ENCODE measurements at regions not wholly inside any gene's neighbourhood (a gene's known extent, or its start where the extent isn't known, plus 50 kb on each side); places are given as distances from the start of the nearest gene placed in this dataset.

DNA sequence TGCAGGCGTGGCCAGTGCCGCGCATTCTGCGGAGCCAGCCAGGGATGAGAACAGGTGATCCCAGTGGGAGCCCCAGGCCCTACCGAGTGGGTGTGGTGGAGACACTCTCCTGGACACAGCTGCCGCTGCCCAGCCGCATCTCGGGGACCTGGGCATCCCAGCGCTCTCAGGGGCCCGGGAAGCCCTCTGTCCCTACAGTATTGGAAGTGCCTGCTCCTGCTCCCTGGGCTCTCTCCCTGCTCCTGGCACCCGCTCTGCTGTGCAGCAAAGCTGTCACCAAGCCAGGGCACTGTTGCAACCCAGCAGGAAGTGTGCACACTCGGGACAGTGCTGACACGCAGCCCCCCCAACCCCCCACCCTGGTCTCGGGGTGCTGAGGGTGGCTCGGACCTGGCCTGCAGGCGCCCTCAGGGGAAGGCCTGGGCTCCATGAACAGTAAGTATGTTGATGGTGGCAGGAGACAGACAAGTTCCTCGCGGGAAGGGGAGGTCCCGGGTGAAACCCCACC is 1177.4 kb upstream of the GBE1 start:
- no peak for DNase-seq

DNA sequence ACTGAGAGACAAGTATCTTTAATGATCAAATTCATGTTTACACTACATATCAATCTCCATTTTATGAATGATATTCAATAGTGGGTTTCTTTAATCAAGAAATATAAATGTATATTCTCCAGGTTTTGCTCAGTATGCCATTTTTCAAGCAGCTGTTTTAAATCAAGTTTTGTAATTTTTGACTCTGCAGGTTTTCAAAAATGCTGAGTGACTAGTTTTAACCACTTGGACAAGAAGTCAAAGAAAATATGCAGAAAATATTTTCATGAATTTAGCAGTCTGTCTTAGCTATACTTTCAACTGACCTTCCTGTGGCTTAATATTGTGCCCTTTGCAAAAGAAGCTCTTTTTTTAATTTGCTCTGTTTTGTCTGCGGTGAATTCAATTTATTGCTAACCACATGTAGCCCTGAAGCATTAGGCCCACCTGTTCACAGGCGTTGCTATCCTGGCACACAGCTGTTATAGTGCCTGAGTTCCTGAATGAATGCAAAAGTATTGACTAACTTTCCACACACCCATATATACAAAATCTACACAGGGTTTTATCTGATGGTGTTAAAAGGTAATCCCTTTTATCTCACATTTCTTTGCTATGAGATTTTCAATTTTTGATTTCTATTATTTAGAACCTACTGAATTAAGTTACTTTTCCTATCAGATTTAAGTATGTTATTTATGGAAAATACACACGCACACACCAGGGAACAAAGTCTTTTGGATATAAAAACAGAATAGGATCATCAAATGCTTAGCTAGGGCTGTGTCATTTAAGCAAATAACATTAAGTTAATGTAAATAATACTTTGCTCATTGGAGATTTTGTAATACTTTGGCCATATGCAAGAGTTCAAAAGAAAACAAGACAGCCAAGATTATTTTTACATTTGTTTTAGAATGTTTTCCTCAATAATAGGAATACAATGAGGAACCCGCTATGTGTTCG is 1166.1 kb upstream of the GBE1 start:
- DNase-seq = no peak

DNA sequence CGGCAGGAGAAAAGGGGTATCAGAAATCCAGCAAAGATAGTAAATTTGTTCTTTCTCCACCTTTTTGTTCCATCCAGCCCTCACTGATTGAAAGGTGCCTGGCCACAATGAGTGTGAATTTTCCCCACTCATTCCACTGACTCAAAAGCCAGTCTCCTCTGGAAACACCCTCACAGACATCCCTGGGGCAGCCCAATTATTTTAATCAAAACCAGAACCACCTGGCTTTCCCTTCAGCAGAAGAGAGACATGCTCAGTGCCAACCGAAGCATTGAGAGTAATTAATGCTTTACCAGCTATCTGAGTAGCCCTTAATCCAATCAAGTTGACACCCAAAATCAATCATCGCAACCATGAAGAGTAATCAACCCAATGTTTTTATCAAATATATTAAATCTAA is 1129.6 kb upstream of the GBE1 start:
- DNase-seq = no peak

DNA sequence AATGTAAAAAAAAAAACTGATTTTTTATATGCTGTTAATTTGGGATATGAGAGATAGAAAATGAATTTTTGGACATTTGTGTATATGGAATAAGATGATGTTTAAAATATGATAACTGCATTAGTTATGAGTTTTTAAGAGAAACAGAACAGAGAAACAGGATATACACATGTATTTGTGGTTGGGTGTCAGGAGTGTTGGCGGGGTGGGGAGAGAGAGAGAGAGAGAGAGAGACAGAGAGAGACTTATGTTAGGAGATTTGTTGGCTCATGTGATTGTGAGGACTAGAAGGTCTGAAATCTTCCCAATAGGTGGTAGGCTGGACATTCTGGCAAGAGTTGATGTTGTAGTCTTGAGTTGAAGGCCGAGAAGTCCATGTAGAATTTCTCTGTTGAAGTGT is 1121.6 kb upstream of the GBE1 start:
- no peak for DNase-seq

DNA sequence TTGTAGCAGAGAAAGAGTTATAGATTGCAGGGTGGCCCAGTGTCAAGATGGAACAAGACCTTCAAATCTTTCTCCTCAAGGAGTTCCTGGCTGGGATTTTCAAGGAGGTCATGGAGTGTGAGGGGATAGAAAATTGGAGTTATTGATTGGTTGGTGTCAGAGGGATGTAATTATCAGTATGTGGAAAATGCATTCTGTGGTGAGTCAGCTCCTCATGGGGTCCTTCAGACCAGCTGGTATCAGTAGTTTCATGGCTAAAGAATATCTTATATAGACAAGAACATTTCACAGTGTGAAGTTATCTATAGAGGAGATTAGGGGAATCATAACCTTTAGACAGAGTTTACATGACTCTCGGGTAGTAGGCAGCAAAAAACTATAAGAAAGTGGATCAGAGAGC is 1114.0 kb upstream of the GBE1 start:
- DNase-seq = no peak

DNA sequence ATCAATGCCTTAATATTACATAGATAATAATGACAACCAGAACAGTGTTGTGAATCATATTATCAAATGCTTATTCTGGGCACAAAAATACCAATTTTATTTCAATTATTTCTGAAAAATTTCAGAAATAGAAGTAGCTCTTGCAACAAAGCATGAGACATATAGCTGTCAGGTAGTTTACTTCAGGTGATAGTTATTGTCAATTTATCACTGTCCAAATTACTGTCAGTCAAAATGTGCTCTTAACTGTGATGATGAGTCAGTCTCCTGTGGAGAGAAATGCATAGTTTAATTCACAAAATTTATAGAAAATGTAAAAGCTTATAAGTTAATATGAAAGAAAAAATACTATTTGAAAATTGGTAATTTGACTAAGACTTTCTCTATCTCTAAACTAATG is 1078.4 kb upstream of the GBE1 start:
- no peak for DNase-seq

DNA sequence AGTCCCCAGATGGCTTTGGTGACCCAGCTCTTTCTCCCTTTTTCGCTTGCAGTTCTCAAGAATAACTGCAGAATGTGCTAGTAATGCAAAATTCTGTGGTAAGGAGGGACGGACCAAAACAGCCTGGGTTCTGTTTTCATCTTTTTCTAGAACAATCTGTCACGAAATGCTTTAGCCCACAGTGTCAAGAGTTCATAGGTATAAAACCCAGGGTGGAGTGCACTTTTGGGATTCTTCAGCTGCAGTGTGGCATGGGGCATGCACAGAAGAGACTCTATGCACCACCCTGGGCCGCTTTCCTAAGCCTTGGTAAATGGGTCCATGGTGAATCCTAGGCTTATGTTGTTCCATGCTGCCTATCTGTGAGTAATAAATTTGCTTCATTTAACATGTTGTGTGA is 1072.7 kb upstream of the GBE1 start:
- no peak for DNase-seq

DNA sequence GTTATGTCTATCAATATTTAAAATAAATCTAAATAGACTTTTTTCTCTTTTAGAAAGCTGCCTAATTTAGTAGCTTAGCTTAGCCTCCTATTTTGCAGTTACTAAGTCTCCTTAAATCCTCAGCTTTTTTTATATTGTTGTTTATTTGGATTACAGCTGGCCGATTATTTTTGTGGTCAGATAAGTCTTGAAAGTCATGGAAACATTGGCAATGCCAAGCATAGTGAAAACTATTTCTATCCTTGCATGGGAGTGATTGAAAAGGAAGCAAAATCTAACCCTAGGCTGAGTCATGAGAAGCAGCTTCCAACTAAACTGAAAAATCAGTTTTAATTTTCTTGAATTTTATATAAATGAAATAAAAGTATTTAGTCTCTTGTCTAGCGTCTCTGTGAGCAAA is 1063.0 kb upstream of the GBE1 start:
- no peak for DNase-seq

DNA sequence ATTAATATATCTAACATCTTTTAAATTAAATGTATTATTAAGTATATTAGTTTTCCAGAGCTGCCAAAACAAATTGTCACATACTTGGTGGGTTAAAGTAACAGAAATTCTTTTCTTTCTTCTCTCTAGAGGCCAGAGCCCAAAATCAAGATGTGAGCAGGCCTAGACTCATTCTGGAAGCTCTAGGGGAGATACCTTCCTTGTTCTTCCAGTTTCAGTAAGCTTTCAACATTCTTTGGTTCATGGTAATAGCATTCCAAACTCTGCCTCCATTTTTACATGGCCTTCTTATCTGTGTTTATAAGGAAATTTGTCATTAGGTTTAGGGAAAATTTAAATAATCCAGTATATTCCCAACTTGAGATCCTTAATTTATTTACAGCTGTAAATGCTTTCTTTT is 1054.6 kb upstream of the GBE1 start:
- DNase-seq = no peak

DNA sequence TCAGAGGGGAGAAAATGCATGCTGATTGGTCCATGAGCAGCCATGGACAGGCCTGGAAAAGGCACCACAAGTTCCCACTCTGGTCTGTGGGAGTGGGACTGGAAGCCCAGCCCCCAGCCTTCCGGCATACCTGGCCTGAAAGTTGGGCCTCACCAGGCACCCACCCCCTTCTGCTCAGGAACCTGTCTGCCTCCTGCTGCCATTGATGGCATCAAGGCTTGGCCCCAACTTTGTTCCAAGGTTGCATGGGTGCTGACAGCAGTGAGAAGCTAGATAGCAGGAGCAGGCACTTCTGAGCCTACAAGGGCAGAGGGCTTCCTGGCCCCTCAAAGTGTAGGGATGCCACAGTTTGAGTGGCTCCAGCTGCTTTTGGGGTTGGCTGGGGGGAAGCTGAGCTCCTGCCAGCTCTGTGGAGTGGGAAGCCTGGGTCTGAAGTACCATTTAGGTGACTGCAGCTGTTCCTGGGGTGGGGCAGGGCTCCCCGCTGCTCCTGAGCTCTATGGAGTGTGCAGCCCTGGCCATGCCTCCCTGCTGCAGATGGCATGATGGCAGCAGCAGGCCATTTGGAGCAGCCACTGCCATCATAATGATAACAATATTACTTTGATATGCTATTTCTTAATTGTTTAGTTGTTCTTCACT is 1054.1 kb upstream of the GBE1 start:
- no peak for DNase-seq

DNA sequence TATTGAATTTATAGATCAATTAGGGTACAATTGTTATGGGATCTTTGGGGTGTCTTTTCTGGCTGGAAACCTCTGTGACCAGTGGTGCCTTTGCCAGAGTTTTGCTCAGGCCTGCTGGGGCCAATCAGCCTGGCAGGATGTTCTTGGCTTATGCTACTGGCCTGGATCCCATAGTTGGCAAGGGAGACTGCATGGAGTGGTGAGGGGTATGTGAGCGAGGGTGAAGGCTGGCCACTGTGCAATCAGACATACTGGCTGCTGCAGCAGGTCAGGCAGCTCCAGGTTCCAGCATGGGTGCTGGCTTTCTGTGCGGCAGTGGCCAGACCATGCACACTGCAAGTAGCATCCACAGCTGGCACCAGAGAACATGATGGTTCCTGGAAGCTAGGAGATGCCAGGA is 1053.2 kb upstream of the GBE1 start:
- no peak for DNase-seq

DNA sequence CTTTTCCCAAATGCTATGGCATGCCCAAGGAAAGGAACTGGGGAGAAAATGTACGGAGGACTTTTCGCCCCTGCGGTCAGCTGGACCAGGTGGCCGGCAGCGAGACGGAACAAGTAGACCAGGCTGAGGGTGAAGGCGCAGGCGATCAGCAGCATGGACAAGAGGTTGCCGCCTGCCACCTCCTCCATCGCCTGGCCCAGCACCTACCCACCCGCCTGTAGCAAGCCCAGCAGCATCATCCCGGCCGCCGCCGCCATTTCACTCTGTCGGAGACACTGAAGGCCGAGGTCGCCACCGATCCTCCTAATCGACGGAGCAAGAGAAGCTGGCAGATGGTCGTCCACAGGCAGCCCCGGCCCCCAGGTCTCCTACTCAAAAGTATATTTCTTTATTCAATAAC is 1046.3 kb upstream of the GBE1 start:
- no peak for DNase-seq

DNA sequence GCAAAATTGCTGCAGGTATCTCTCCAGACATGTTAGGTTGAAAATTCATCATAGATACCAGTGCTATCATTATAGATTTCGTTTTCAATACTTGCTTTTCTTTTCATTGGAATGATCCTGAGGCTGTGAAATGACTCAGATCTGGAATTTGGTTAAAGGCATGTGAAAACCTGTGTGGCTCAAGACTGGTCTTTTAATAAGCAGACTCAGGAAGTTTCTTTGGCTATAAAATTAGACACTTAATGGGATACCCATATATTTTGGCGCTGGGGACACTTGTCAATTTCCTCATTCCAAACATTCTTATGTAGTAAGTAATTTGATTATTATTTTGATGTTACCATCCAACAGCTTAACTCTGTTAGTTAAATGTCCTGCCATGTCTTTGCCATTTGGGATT is 1041.1 kb upstream of the GBE1 start:
- no peak for DNase-seq

DNA sequence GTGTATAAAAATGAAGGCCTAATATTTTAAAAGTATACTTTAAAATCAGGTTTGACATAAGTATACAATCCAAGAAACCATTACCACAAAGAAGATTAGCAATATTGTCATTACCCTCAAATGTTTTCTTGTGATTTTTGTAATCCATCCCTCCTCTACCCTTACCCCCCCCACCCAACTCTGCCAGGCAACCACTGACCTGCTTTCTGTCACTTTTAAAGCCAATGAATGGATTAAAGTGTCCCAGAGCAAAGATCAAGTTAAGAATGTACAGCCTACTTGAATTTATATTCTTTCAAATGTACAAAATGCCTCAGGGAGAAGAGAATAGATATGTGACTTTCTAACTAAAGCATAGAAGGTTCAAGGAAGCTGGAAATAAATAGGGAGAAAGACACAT is 1038.8 kb upstream of the GBE1 start:
- DNase-seq = no peak

DNA sequence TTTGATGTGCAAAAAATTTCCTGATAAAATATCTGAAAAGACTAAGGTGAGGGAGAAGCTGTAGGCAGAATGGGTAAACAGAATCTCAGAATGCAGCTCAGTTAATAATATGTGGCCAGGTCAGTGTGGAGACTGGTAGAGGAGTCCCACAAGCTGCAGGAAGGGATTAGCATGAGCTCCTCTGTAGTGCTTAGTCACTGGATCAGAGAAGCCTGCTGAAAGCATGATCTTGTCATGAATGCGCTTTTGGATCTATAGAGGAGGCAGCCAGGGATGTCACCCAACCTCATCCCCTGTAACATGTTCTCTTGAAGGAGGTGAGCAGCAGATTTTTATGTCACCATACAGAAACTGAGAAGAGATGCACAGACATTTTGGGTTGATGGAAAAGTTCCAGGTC is 1035.3 kb upstream of the GBE1 start:
- no peak for DNase-seq

DNA sequence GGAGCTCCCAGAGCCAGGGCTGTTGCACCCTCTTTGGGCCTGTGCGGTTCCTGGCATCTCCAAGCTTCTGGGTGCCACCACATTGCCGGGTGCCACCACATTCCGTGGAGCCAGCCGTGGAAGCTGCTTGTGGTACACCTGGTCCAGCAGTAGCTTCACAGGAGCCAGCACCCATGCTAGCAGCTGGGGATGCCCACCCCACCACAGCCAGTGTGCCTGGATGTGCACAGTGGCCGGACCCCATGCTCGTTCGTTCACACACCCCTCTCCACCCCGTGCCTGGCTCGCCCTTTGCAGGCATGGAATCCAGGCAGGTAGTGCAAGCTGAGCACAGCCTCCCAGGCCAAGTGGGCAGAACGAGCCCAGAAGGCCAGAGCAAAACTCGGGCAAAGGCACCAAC is 1029.8 kb upstream of the GBE1 start:
- DNase-seq = no peak

DNA sequence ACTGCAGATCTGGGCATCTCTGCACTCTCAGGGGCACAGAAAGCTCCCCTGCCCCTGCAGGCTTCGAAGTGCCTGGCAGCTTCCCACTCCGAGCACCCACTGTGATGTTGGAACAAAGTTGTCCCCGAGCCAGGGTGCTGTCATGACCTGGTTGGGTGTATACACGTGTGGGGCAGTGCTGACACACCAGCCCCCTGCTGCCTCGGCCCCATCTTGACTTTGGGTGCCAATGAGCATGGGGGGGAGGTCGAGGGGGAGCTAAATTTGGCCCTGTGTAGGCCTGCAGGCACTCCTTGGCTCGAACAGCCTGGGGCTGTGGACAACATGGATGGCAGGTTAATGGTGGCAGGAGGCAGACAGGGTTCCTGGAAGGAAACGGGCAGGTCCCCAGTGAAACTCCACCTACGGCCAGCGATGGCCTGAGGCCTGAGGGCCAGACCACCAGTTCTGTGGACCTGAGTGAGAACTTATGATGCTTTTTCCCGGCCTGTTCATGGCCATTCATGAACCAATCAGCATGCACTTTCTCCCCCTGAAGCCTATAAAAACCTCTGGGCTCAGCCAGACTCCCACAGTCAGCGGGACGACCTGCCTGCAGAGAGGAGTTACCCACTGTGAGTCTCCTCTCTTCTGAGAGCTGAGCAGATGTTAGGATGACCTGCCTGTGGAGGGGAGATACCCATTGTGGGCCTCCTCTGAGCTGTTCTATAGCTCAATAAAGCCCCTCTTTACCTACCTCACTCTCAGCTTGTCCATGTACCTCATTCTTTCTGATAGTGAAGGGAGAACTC is 1029.1 kb upstream of the GBE1 start:
- DNase-seq = no peak

DNA sequence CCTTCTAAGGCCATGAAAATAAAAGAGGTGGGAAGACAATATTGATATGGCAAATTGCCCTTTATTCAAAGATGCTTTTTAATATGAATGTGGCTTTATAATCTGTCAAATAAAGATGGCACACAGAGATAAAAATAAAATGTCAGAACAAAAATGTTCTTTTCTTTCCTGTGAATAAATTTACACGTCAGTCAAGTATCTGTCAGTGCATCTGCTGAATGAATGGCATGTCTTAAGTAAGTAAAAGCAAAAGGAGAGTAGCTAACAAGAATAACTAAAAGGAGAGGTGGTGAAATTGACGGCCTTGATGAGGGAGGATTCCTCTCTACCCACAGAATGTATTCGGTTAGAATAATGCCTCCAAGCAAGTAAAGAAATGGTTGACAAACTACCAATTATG is 1021.7 kb upstream of the GBE1 start:
- DNase-seq = no peak

DNA sequence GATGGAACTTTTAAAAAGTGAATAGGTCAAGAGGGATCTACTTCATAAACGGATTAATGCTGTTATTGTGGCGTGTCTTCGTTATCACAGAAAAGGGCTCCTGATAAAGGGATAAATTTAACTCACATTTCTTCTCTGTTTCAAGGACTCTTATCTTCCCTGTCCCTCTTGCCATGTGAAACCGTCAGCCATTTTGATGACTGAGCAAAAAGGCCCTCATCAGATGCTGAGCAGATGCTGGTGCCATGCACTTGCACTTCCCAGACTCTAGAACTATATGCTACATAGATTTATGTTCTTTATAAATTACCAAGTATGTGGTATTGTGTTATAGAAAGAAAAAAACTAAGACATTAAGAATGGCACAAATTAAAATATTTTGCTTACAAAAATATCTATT is 1011.8 kb upstream of the GBE1 start:
- DNase-seq = no peak

DNA sequence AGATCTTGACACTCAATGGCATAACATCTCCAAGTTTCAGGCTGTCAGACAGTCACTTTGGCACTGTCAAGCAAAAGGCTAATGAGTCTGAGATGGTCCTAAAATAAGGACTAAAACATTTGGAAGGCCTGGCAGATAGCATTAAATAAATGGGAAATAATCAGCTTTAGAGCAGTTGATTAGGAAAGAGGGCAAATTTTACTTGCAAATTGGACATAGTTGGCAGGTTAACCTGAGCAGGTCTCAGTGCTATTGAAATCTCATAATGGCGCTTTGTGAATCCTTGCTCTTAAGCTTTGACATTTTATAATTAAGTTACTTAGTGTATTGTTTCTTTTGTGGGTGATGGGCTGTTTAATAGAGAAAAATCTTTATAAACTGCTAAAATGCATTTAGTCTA is 1003.1 kb upstream of the GBE1 start:
- DNase-seq = no peak

DNA sequence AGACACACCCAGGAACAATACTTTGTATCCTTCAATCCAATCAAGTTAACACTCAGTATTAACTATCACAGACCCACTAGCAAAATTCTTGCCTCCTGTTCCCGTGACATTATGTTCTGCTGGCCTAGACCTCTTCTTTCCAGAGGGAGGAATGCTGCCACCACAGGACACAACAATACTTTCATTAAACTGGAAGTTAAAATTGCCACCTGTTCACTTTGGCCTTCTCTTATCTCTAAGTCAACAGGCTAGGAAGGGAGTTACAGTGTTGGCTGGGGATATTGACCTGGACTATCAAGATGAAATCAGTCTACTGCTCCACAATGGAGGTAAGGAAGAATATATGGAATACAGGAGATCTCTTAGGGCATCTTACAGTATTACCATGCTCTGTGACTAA is 1000.4 kb upstream of the GBE1 start:
- DNase-seq = no peak

DNA sequence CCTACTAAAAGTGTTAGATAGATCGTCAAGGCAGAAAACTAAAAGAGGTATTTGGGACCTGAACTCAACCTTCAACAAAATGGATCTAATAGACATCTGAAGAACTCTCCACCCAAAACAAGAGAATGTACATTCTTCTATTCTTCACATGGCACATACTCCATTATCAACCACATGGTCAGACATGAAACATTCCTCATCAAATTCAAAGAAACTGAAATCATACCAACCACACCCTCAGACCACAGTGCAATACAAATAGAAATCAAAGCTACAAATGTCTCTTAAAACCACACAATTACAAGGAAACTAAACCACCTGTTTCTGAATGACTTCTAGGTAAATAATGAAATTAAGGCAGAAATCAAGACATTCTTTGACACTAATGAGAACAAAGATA is 984.1 kb upstream of the GBE1 start:
- DNase-seq = no peak

DNA sequence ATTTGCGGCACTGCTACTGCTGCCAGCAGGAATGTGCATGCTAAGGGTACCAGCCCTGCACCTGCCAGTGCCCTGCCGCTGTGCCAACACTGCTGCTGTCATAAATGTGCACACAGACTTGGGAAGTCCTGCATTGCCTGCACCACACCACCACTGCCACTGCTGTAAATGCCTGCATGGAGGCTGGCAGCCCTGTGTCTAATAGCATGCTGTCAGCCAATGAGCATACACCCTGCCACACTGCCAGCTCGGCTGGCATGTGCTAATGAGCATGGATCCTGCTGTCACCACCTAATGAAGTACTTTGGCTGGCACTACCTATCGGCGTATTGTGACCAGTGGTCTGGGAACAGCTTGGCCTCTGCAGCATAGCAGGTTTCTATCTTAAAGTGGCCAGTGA is 981.8 kb upstream of the GBE1 start:
- DNase-seq = no peak

DNA sequence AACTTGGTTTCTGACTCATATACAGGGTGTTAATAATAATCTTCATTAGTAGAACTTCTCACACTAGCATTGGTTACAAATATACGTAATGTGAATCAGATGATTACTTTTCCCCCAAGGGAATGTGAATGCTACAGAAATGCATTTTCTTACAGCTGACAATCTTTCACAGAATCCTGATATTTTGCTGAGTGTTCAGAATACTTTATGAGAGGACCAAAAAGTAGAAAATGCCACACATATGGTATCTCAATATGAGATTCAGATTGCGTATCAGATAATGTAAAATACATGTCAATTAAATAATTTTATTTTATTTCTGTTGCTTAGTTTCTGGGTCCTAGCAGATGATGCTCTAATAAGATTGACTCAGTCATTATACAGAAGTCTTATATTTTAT is 979.9 kb upstream of the GBE1 start:
- no peak for DNase-seq

Measured in stimulated activated CD4-positive, alpha-beta T cell treated with anti-CD3 and anti-CD28 coated beads, Interleukin-2, amount 100 ng/mL, for 48 hours (primary cell).